ENCODE measurements at regions not wholly inside any gene's neighbourhood (a gene's known extent, or its start where the extent isn't known, plus 50 kb on each side); places are given as distances from the start of the nearest gene placed in this dataset.
A peak's percentile ranks its signal among the peaks of the same experiment; 100 is the strongest.

DNA sequence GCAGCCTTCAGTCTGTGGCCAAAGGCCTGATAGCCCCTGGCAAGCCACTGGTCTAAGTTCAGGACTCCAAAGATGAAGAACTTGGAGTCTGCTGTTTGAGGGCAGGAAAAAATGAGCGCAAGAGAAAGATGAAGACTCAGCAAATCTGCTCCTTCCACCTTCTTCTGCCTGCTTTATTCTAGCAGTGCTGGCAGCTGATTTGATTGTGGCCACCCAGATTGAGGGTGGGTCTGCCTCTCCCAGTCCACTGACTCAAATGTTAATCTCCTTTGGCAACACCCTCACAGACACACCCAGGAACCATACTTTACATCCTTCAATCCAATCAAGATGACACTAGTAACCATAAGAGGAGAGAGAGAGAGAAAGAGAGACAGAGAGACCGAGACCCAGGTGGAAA is 127.6 kb downstream of the UTP18 start:
- TF ChIP-seq CTCF (IDR thresholded peaks at IDR 0.05) (no peak), POLR2A (IDR thresholded peaks at IDR 0.05) (no peak)
- no peaks in the 10 kb centered on the region for H3K4me1 ChIP-seq (replicated peaks in 1 of 2)
- H3K9me3 ChIP-seq (replicated peaks in 1 of 3): no peaks in the 10 kb centered on the region
- no peak overlapping the region for H3K4me3 ChIP-seq
- intact Hi-C loops (cut with DNase I): no loop called here
- no peak overlapping the region for H3K27ac ChIP-seq
- H3K36me3 ChIP-seq (replicated peaks in 1 of 2): no peaks in the 10 kb centered on the region
- 67 to 95% (median 87%) methylated on average over 2 of the region's 2 CpGs for WGBS, 4 donors
- H3K27me3 ChIP-seq: peaks cover 5% of the 10 kb centered on the region
- DNase-seq: no peak

GRCh38 chr17:51389875-51390274 is 129.5 kb downstream of the UTP18 start:
- Histone ChIP-seq H3K36me3 (replicated peaks in 1 of 2) (no peaks in the 10 kb centered on the region), H3K4me3 (no peak overlapping the region), H3K4me1 (replicated peaks in 1 of 2) (no peaks in the 10 kb centered on the region), H3K9me3 (replicated peaks in 1 of 3) (no peaks in the 10 kb centered on the region), H3K27ac (no peak overlapping the region), H3K27me3 (peaks cover 5% of the 10 kb centered on the region)
- TF ChIP-seq POLR2A (IDR thresholded peaks at IDR 0.05) (no peak), CTCF (IDR thresholded peaks at IDR 0.05) (no peak)
- WGBS, 4 donors: 47 to 82% (median 71%) methylated on average over 1 of the region's 1 CpG; no CpG with 5 or more reads in 1 of the 4 donors
- DNase-seq: no peak
- intact Hi-C loops (cut with DNase I): no loop called here

DNA sequence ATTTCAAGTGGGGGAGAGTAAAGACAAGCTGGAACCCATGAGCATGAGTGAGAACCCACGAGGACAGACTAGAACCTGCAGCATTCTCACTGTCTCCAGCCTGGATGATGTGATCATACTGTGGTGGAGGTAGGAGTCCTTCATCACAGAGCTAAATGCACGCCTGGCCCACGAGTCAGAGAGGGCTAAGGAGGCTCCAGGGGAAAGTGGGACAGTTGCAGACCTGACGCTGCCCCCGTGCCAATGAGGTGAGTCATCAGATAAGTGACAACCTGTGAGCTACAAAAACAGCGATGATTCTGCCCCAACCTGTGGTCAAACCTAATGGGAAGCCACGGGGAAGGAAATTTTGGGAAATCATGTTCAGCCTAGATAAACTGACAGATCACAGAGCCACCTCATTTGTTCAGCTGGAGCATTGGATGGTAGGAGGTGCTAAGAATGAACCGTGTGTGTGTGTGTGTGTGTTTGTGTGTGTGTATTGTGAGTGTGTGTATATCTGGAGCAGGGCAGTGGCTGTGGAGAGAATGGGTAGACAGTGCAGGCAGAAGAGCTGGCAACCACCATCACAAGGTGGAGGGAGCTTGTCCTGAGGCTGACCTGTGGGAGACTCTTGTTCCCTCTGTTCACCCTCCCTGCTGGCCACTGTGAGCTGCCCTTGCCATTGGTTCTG is 131.8 kb downstream of the UTP18 start:
- no peaks in the 10 kb centered on the region for H3K9me3 ChIP-seq (replicated peaks in 1 of 3)
- TF ChIP-seq CTCF (IDR thresholded peaks at IDR 0.05) (no peak), POLR2A (IDR thresholded peaks at IDR 0.05) (no peak)
- H3K4me1 ChIP-seq (replicated peaks in 1 of 2): no peaks in the 10 kb centered on the region
- no peak overlapping the region for H3K4me3 ChIP-seq
- no peaks in the 10 kb centered on the region for H3K36me3 ChIP-seq (replicated peaks in 1 of 2)
- intact Hi-C loops (cut with DNase I): no loop called here
- H3K27me3 ChIP-seq: no peaks in the 10 kb centered on the region
- H3K27ac ChIP-seq: no peak overlapping the region
- WGBS, 4 donors: 53 to 68% (median 61%) methylated on average over 8 of the region's 8 CpGs
- peak in 1 of 7 donors; percentile 28 for DNase-seq

- no peaks in the 10 kb centered on the region for H3K9me3 ChIP-seq (replicated peaks in 1 of 3)
- no peaks in the 10 kb centered on the region for H3K4me1 ChIP-seq (replicated peaks in 1 of 2)
- H3K4me3 ChIP-seq: no peak overlapping the region
- no peaks in the 10 kb centered on the region for H3K27me3 ChIP-seq
- no peak overlapping the region for H3K27ac ChIP-seq
- DNase-seq: no peak
- intact Hi-C loops (cut with DNase I): no loop called here
- no peaks in the 10 kb centered on the region for H3K36me3 ChIP-seq (replicated peaks in 1 of 2)
- WGBS, 4 donors: 78 to 87% (median 78%) methylated on average over 6 of the region's 6 CpGs
- TF ChIP-seq POLR2A (IDR thresholded peaks at IDR 0.05) (no peak), CTCF (IDR thresholded peaks at IDR 0.05) (no peak)
Measured at GRCh38 chr17:51395621-51396020, 135.3 kb downstream of the UTP18 start.

Data from adrenal gland (tissue), 9 donors.